ENCODE measurements at regions not wholly inside any gene's neighbourhood (a gene's known extent, or its start where the extent isn't known, plus 50 kb on each side); places are given as distances from the start of the nearest gene placed in this dataset.
"Not testable (repeated sequence)": the region's sequence is repeated elsewhere in the genome, so short reads cannot be mapped to it uniquely, and the experiment has no call there.

DNA sequence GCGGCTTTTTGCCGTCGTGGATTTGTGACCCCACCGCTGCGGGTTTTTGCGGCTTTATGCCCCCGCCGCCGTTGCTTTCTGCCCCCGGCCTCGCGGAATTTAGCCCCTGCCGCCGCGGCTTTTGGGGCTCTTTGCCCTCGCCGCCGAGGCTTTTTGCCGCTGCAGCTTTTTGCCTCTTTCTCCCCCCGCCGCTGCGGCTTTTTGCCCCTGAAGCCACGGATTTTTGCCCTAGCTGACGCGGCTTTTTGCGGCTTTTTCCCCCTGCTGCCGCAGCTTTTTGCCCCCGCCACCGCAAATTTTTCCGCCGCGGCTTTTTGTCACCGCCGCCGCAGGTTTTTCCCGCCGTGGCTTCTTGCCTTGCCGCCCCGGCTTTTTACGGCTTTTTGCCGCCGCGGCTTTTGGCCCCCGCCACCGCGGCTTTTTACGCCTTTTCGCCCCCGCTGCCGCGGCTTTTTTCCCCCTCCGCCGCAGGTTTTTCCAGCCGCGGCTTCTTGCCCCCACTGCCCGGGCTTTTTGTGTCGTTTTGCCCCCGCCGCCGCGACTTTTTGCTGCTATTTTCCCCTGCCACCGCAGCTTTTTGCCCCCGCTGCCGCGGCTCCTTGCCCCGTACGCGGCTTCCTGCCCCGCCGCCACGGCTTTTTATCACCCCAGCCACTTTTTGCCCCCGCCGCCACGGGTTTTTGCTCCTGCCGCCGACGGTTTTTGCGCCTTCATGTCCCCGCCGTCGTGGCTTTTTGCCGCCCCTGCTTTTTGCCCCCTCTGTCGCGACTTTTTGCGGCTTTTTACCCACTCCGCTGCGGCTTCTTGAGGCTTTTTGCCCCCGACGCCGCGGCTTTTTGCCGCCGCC lies 3933.6 kb downstream of the SRGAP2C start:
- no peaks in the 10 kb centered on the region for H3K27me3 ChIP-seq (ENCODE audit: insufficient read depth, poor library complexity, severe bottlenecking)
- no peaks in the 10 kb centered on the region for H3K9me3 ChIP-seq (ENCODE audit: severe bottlenecking)
- no peak overlapping the region for H3K27ac ChIP-seq (ENCODE audit: poor library complexity, severe bottlenecking)
- DNase-seq (ENCODE audit: low spot score): no peak
- TF ChIP-seq, protein P1, sequence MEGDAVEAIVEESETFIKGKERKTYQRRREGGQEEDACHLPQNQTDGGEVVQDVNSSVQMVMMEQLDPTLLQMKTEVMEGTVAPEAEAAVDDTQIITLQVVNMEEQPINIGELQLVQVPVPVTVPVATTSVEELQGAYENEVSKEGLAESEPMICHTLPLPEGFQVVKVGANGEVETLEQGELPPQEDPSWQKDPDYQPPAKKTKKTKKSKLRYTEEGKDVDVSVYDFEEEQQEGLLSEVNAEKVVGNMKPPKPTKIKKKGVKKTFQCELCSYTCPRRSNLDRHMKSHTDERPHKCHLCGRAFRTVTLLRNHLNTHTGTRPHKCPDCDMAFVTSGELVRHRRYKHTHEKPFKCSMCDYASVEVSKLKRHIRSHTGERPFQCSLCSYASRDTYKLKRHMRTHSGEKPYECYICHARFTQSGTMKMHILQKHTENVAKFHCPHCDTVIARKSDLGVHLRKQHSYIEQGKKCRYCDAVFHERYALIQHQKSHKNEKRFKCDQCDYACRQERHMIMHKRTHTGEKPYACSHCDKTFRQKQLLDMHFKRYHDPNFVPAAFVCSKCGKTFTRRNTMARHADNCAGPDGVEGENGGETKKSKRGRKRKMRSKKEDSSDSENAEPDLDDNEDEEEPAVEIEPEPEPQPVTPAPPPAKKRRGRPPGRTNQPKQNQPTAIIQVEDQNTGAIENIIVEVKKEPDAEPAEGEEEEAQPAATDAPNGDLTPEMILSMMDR (IDR thresholded peaks at IDR 0.05; ENCODE audit: poor library complexity, severe bottlenecking): no peak
- no peak for ATAC-seq (ENCODE audit: low read depth)
- no peaks in the 10 kb centered on the region for H3K4me1 ChIP-seq (ENCODE audit: insufficient read depth, poor library complexity, severe bottlenecking)
- no peak overlapping the region for H3K4me3 ChIP-seq (ENCODE audit: severe bottlenecking)
- no peaks in the 10 kb centered on the region for H3K36me3 ChIP-seq (ENCODE audit: low read depth)

DNA sequence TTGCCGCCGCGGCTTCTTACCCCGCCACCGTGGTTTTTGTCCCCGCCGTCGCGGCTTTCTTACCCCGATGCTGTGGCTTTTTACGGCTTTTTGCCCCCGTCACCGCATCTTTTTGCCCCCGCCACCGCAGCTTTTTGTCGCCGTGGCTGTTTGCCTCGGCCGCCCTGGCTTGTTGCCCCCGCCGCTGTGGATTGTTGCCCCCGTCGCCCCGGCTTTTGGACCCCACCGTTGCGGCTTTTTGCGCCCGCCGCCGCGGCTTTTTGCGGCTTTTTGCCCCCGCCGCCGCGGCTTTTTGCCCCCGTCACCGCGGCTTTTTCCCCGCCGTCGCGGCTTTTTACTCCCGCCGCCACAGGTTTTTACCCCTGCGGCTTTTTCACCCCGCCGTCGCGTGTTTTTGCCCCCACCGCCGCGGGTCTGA lies 3934.3 kb downstream of the SRGAP2C start:
- Histone ChIP-seq H3K36me3 (ENCODE audit: low read depth) (no peaks in the 10 kb centered on the region), H3K9me3 (ENCODE audit: severe bottlenecking) (no peaks in the 10 kb centered on the region), H3K4me1 (ENCODE audit: insufficient read depth, poor library complexity, severe bottlenecking) (no peaks in the 10 kb centered on the region), H3K27ac (ENCODE audit: poor library complexity, severe bottlenecking) (no peak overlapping the region), H3K4me3 (ENCODE audit: severe bottlenecking) (no peak overlapping the region), H3K27me3 (ENCODE audit: insufficient read depth, poor library complexity, severe bottlenecking) (no peaks in the 10 kb centered on the region)
- TF ChIP-seq, protein P1 (IDR thresholded peaks at IDR 0.05; ENCODE audit: poor library complexity, severe bottlenecking): no peak
- ATAC-seq (ENCODE audit: low read depth) (no peak), DNase-seq (ENCODE audit: low spot score) (peak; percentile 29)

DNA sequence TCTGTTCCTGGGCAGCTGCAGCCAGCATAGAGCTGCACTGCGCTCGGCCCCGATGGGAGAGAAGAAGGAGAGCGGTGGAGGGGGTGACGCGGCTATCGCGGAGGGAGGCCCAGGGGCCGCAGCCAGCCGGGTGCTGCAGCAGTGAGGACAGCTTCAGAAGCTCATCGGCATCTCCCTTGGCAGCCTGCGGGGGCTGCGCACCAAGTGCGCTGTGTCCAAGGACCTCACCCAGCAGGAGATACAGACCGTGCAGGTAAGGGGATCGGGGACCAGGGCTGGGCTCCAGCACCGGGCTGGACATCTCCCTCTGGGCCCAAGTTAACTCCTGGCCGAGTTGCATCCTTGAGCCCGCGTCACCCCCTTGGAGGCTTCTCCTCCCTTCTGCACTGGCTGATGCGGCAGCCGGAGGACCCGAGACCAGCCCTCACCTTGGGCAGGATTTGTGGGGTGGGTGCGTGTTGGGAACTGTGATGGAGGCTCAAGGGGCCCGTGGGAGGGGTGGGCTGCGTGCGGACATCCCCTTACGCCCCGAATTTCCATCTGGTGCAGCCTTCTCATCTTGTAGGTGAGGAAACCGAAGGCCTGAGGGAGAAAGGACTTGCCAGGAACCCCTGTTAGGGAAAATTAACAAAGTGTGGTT lies 3934.9 kb downstream of the SRGAP2C start:
- not testable (repeated sequence) for ATAC-seq (ENCODE audit: low read depth); H3K36me3 ChIP-seq (ENCODE audit: low read depth); H3K27me3 ChIP-seq (ENCODE audit: insufficient read depth, poor library complexity, severe bottlenecking); H3K4me1 ChIP-seq (ENCODE audit: insufficient read depth, poor library complexity, severe bottlenecking); H3K9me3 ChIP-seq (ENCODE audit: severe bottlenecking); H3K4me3 ChIP-seq (ENCODE audit: severe bottlenecking); DNase-seq (ENCODE audit: low spot score); H3K27ac ChIP-seq (ENCODE audit: poor library complexity, severe bottlenecking)

DNA sequence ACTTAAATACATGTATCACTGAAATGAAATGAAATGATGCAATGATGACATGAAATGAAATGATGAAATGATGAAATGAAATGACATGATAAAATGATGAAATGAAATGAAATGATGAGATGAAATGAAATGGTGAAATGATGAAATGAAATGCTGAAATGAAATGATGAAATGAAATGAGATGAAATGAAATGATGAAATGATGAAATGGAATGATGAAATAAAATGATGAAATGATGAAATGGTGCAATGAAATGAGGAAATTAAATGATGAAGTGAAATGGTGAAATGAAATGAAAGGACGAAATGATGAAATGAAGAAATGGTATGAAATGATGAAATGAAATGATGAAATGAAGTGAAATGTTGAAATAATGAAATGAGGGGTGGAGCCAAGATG lies 3937.8 kb downstream of the SRGAP2C start:
- H3K27me3 ChIP-seq (ENCODE audit: insufficient read depth, poor library complexity, severe bottlenecking); DNase-seq (ENCODE audit: low spot score); ATAC-seq (ENCODE audit: low read depth); H3K9me3 ChIP-seq (ENCODE audit: severe bottlenecking); H3K4me3 ChIP-seq (ENCODE audit: severe bottlenecking); H3K4me1 ChIP-seq (ENCODE audit: insufficient read depth, poor library complexity, severe bottlenecking); H3K27ac ChIP-seq (ENCODE audit: poor library complexity, severe bottlenecking); H3K36me3 ChIP-seq (ENCODE audit: low read depth): not testable (repeated sequence)
